Esophagus squamous epithelium (tissue), 4 donors: ENCODE measurements at regions not wholly inside any gene's neighbourhood (a gene's known extent, or its start where the extent isn't known, plus 50 kb on each side); places are given as distances from the start of the nearest gene placed in this dataset.

Source experiments
- CTCF ChIP-seq, 6 experiments: fragments of 450-650 bp in 4 of 6; fragments of 200-600 bp in 2 of 6; sonication (generic) in 2 of 6; IDR thresholded peaks; one replicate each; pipeline ENCODE4 v1.5.1; 2016 to 2019; ENCODE audit warnings: antibody characterized with exemption in 6 of 6, mild to moderate bottlenecking in 4 of 6, moderate library complexity in 4 of 6
- POLR2A ChIP-seq, 4 donors: fragments of 450-650 bp; IDR thresholded peaks; one replicate each; pipeline ENCODE4 v1.6.1; 2017; ENCODE audit warnings: antibody characterized with exemption in 4 of 4, mild to moderate bottlenecking in 4 of 4, moderate library complexity in 3 of 4

- TF ChIP-seq CTCF (IDR thresholded peaks at IDR 0.05) (no peak), POLR2A (IDR thresholded peaks at IDR 0.05) (no peak)
These were observed 230.4 kb upstream of the PDE10A start for GRCh38 chr6:165893431-165893830.
